Lower leg skin (tissue), 4 donors: ENCODE measurements at regions not wholly inside any gene's neighbourhood (a gene's known extent, or its start where the extent isn't known, plus 50 kb on each side); places are given as distances from the start of the nearest gene placed in this dataset.

ENCODE experiments used
- DNase-seq, 2 donors: peaks; one replicate each; pipeline ENCODE4 v3.0.0-alpha.2; 2019; ENCODE audit warnings: low spot score in 2 of 2
- H3K4me3 ChIP-seq: fragments of 200-600 bp; sonication (generic); 2 replicates; pipeline ENCODE4 v1.5.1; 2017; ENCODE audit warnings: mild to moderate bottlenecking, low read depth; ENCODE audit not compliant: poor library complexity, severe bottlenecking
- CTCF ChIP-seq, 3 donors: fragments of 450-650 bp; IDR thresholded peaks; one replicate each; pipeline ENCODE4 v1.5.1; 2016; ENCODE audit warnings: antibody characterized with exemption in 3 of 3, mild to moderate bottlenecking in 3 of 3, moderate library complexity in 2 of 3
- POLR2A ChIP-seq, 2 donors: fragments of 450-650 bp; IDR thresholded peaks; one replicate each; pipeline ENCODE4 v1.6.1; 2016 to 2017; ENCODE audit warnings: antibody characterized with exemption in 2 of 2, mild to moderate bottlenecking in 1 of 2, moderate library complexity in 1 of 2
- WGBS, 2 donors: methylation state at CpG; one replicate each; pipeline ENCODE4 v1.1.5; 2018; 5-methylcytosine and 5-hydroxymethylcytosine counted together
- intact Hi-C: fragments of 100-400 bp; cut with DNase I; formaldehyde crosslinking; loops from one replicate; pipeline ENCODE4 v1.15.0; 2023; ENCODE audit warnings: low total_unique reads

GRCh38 chr12:98402671-98403070, 112.7 kb upstream of the TMPO start:
- no peak overlapping the region for H3K4me3 ChIP-seq
- TF ChIP-seq POLR2A (IDR thresholded peaks at IDR 0.05) = no peak
- TF ChIP-seq CTCF (IDR thresholded peaks at IDR 0.05) = no peak
- 89% methylated on average over 3 of the region's 3 CpGs for WGBS, 2 donors
- intact Hi-C loops = no loop called here
- DNase-seq = no peak

GRCh38 chr12:98403385-98403784, 112.0 kb upstream of the TMPO start:
- intact Hi-C loops = no loop called here
- no peak overlapping the region for H3K4me3 ChIP-seq
- 97 to 100% methylated on average over 1 of the region's 1 CpG for WGBS, 2 donors
- no peak for DNase-seq
- TF ChIP-seq CTCF (IDR thresholded peaks at IDR 0.05) (no peak), POLR2A (IDR thresholded peaks at IDR 0.05) (no peak)

- no peak for DNase-seq
- intact Hi-C loops = no loop called here
- no peak overlapping the region for H3K4me3 ChIP-seq
- 53 to 74% methylated on average over 5 of the region's 5 CpGs for WGBS, 2 donors
- no peak for TF ChIP-seq CTCF (IDR thresholded peaks at IDR 0.05)
- TF ChIP-seq POLR2A (IDR thresholded peaks at IDR 0.05) = no peak
These were observed 111.5 kb upstream of the TMPO start for GRCh38 chr12:98403936-98404335.

GRCh38 chr12:98405805-98406366, 109.5 kb upstream of the TMPO start:
- intact Hi-C loops = no loop called here
- no peak for DNase-seq
- H3K4me3 ChIP-seq = no peak overlapping the region
- TF ChIP-seq CTCF (IDR thresholded peaks at IDR 0.05) (no peak), POLR2A (IDR thresholded peaks at IDR 0.05) (no peak)
- 82 to 83% methylated on average over 7 of the region's 7 CpGs for WGBS, 2 donors

- DNase-seq = no peak
- 80 to 84% methylated on average over 3 of the region's 3 CpGs for WGBS, 2 donors
- TF ChIP-seq CTCF (IDR thresholded peaks at IDR 0.05) (no peak), POLR2A (IDR thresholded peaks at IDR 0.05) (no peak)
- intact Hi-C loops = no loop called here
- no peak overlapping the region for H3K4me3 ChIP-seq
These were observed 109.0 kb upstream of the TMPO start for GRCh38 chr12:98406378-98406777.

- intact Hi-C loops = no loop called here
- TF ChIP-seq CTCF (IDR thresholded peaks at IDR 0.05) = no peak
- TF ChIP-seq POLR2A (IDR thresholded peaks at IDR 0.05) = no peak
- 79 to 80% methylated on average over 4 of the region's 4 CpGs for WGBS, 2 donors
- no peak overlapping the region for H3K4me3 ChIP-seq
- no peak for DNase-seq
These were observed 106.7 kb upstream of the TMPO start for GRCh38 chr12:98408681-98409080.
